Stomach smooth muscle (tissue), 2 donors: ENCODE measurements at regions not wholly inside any gene's neighbourhood (a gene's known extent, or its start where the extent isn't known, plus 50 kb on each side); places are given as distances from the start of the nearest gene placed in this dataset.

Experiments
- H3K27ac ChIP-seq: one replicate; pipeline ENCODE4 v1.7.0; 2013; ENCODE audit warnings: mild to moderate bottlenecking, low read length, inconsistent platforms
- H3K27me3 ChIP-seq, 2 donors: one replicate each; pipeline ENCODE4 v1.7.0; 2013; ENCODE audit warnings: low read length in 2 of 2; ENCODE audit not compliant: insufficient read depth in 2 of 2, control insufficient read depth in 1 of 2
- H3K36me3 ChIP-seq, 2 donors: one replicate each; pipeline ENCODE4 v1.7.0; 2013; ENCODE audit warnings: low read length in 2 of 2; ENCODE audit not compliant: control insufficient read depth in 2 of 2, insufficient read depth in 2 of 2
- H3K4me1 ChIP-seq: one replicate; pipeline ENCODE4 v1.7.0; 2013; ENCODE audit warnings: low read length; ENCODE audit not compliant: control insufficient read depth, insufficient read depth
- H3K4me3 ChIP-seq, 2 donors: one replicate each; pipeline ENCODE4 v1.7.0; 2013; ENCODE audit warnings: low read length in 2 of 2
- H3K9ac ChIP-seq, 2 donors: one replicate each; pipeline ENCODE4 v1.7.0; 2013; ENCODE audit warnings: low read length in 2 of 2, mild to moderate bottlenecking in 1 of 2
- H3K9me3 ChIP-seq, 2 donors: one replicate each; pipeline ENCODE4 v1.7.0; 2013; ENCODE audit warnings: low read length in 2 of 2; ENCODE audit not compliant: control insufficient read depth in 2 of 2
- donor health status: healthy.
- donor health status: Pancreatic carcinoma.

DNA sequence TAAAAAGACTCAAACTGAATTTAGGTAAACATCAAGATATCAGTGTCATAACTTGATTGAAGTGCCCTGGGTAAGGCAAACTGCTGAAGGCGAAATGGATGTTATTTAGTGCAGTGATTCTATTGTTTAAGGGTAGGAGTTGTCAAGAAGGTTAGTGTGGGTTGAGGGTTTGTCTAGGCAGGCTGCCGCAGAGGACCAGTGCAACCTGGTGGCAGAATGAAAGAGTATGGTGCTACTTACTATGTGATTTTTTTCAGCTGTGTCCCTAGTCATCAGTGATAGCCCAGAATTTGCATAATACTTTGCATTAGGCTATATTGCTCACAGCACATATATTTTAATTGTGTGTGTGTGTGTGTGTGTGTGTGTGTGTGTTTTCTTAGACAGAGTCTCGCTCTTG is 1127.0 kb downstream of the GALC start:
- H3K27me3 ChIP-seq: no peaks in the 10 kb centered on the region
- H3K9me3 ChIP-seq: no peaks in the 10 kb centered on the region
- no peak overlapping the region for H3K9ac ChIP-seq
- H3K4me1 ChIP-seq: no peaks in the 10 kb centered on the region
- no peak overlapping the region for H3K4me3 ChIP-seq
- no peaks in the 10 kb centered on the region for H3K36me3 ChIP-seq
- no peak overlapping the region for H3K27ac ChIP-seq

- H3K36me3 ChIP-seq: no peaks in the 10 kb centered on the region
- no peaks in the 10 kb centered on the region for H3K9me3 ChIP-seq
- no peak overlapping the region for H3K27ac ChIP-seq
- H3K27me3 ChIP-seq: no peaks in the 10 kb centered on the region
- no peak overlapping the region for H3K9ac ChIP-seq
- H3K4me1 ChIP-seq: no peaks in the 10 kb centered on the region
- no peak overlapping the region for H3K4me3 ChIP-seq
Measured at GRCh38 chr14:86858591-86858990, 1134.4 kb downstream of the GALC start.

GRCh38 chr14:86858031-86858430 is 1135.0 kb downstream of the GALC start:
- H3K27me3 ChIP-seq: no peaks in the 10 kb centered on the region
- H3K4me1 ChIP-seq: no peaks in the 10 kb centered on the region
- H3K9me3 ChIP-seq: no peaks in the 10 kb centered on the region
- no peak overlapping the region for H3K9ac ChIP-seq
- H3K4me3 ChIP-seq: no peak overlapping the region
- H3K27ac ChIP-seq: no peak overlapping the region
- no peaks in the 10 kb centered on the region for H3K36me3 ChIP-seq

DNA sequence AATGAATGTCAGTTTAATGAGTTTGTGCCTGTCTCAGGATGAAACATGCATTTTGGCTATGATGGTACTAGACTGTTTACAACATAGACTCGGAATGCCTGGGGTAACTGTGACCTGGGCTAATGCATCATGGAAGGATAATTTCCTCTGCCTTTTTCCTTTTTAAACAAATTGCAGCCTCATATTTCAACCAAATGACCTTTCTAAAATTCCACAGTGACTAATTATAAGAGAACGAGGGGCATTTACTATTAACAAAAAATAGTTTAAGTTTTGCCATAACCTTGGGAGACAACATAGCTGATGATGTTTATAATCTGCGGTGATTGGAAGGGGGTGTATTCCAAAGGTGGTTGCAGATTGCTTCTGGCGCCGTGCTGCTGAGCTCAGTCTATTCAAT is 1140.5 kb downstream of the GALC start:
- H3K4me3 ChIP-seq: no peak overlapping the region
- no peak overlapping the region for H3K9ac ChIP-seq
- no peaks in the 10 kb centered on the region for H3K27me3 ChIP-seq
- H3K9me3 ChIP-seq: no peaks in the 10 kb centered on the region
- H3K36me3 ChIP-seq: no peaks in the 10 kb centered on the region
- no peak overlapping the region for H3K27ac ChIP-seq
- no peaks in the 10 kb centered on the region for H3K4me1 ChIP-seq

GRCh38 chr14:86847140-86847539 is 1145.8 kb downstream of the GALC start:
- H3K27ac ChIP-seq: no peak overlapping the region
- H3K9me3 ChIP-seq: no peaks in the 10 kb centered on the region
- no peak overlapping the region for H3K4me3 ChIP-seq
- no peak overlapping the region for H3K9ac ChIP-seq
- no peaks in the 10 kb centered on the region for H3K27me3 ChIP-seq
- H3K4me1 ChIP-seq: no peaks in the 10 kb centered on the region
- H3K36me3 ChIP-seq: no peaks in the 10 kb centered on the region

- Histone ChIP-seq H3K4me3 (no peak overlapping the region), H3K9me3 (no peaks in the 10 kb centered on the region), H3K4me1 (no peaks in the 10 kb centered on the region), H3K36me3 (no peaks in the 10 kb centered on the region), H3K27ac (no peak overlapping the region), H3K9ac (no peak overlapping the region), H3K27me3 (no peaks in the 10 kb centered on the region)
Measured at GRCh38 chr14:86838363-86838762, 1154.6 kb downstream of the GALC start.

GRCh38 chr14:86826661-86827060 is 1166.3 kb downstream of the GALC start:
- no peak overlapping the region for H3K9ac ChIP-seq
- no peak overlapping the region for H3K4me3 ChIP-seq
- H3K9me3 ChIP-seq: no peaks in the 10 kb centered on the region
- no peaks in the 10 kb centered on the region for H3K36me3 ChIP-seq
- no peaks in the 10 kb centered on the region for H3K27me3 ChIP-seq
- H3K4me1 ChIP-seq: no peaks in the 10 kb centered on the region
- no peak overlapping the region for H3K27ac ChIP-seq

DNA sequence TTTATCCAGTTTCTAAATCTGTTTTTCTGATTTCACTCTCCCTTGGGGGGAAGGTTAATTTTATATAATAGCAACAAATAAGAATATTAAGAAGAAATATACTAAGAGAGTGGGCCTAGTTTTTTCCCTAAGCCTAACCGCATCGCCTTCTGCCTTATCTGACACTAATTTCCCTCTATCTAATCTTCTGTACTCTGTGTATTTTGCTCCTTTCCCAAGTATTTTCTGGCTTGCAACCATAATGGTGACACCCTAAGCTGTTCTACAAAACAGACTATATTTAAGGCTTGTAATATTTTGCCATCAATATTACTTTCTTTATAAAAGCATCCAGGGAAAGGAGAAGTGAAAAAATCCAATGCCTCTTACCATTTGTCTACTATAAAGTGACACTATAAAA is 1168.8 kb downstream of the GALC start:
- H3K27ac ChIP-seq: no peak overlapping the region
- H3K27me3 ChIP-seq: no peaks in the 10 kb centered on the region
- no peaks in the 10 kb centered on the region for H3K36me3 ChIP-seq
- H3K4me1 ChIP-seq: no peaks in the 10 kb centered on the region
- no peak overlapping the region for H3K9ac ChIP-seq
- no peaks in the 10 kb centered on the region for H3K9me3 ChIP-seq
- H3K4me3 ChIP-seq: no peak overlapping the region

- no peaks in the 10 kb centered on the region for H3K4me1 ChIP-seq
- H3K27ac ChIP-seq: no peak overlapping the region
- no peaks in the 10 kb centered on the region for H3K36me3 ChIP-seq
- no peaks in the 10 kb centered on the region for H3K27me3 ChIP-seq
- H3K9me3 ChIP-seq: no peaks in the 10 kb centered on the region
- no peak overlapping the region for H3K4me3 ChIP-seq
- H3K9ac ChIP-seq: no peak overlapping the region
Measured at GRCh38 chr14:86823581-86823980, 1169.4 kb downstream of the GALC start.

DNA sequence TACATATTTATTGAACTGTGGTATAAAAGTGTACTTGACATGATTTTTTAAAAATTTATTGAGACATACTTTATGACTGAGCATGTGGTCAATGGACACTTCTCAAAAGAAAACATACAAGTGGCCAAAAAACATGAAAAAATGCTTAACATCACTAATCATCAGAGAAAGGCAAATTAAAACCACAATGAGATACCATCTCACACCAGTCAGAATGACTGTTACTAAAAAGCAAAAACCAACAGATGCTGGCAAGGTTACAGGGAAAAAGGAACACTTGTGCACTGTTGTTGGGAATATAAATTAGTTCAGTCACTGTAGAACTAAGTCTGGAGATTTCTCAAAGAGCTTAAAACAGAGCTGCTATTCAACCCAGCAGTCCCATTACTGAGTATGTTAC is 1177.6 kb downstream of the GALC start:
- H3K36me3 ChIP-seq: no peaks in the 10 kb centered on the region
- no peaks in the 10 kb centered on the region for H3K27me3 ChIP-seq
- H3K9me3 ChIP-seq: no peaks in the 10 kb centered on the region
- no peak overlapping the region for H3K9ac ChIP-seq
- no peak overlapping the region for H3K27ac ChIP-seq
- no peaks in the 10 kb centered on the region for H3K4me1 ChIP-seq
- H3K4me3 ChIP-seq: no peak overlapping the region

- Histone ChIP-seq H3K4me1 (no peaks in the 10 kb centered on the region), H3K27me3 (no peaks in the 10 kb centered on the region), H3K36me3 (no peaks in the 10 kb centered on the region), H3K27ac (no peak overlapping the region), H3K9ac (no peak overlapping the region), H3K9me3 (no peaks in the 10 kb centered on the region), H3K4me3 (no peak overlapping the region)
Measured at GRCh38 chr14:86802726-86803125, 1190.3 kb downstream of the GALC start.

DNA sequence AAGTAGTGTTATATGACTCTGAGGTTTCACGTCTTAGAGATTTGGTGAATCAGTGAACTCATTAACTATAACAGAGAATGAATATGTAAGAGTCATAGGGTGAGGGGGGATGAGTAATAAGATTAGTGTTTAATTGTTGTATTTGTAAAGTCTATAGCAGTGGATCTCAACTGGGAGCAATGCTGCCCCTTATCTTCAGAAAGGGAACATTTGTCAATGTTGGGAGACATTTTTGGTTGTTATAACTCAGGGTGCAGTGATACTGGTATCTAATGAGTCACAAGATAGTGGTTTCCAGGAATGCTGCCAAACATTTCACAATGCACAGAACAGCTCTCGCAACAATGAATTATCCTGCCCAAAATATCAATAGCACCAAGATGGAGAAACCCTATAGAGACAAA is 1193.7 kb downstream of the GALC start:
- Histone ChIP-seq H3K9me3 (no peaks in the 10 kb centered on the region), H3K9ac (no peak overlapping the region), H3K4me1 (no peaks in the 10 kb centered on the region), H3K4me3 (no peak overlapping the region), H3K27ac (no peak overlapping the region), H3K27me3 (no peaks in the 10 kb centered on the region), H3K36me3 (no peaks in the 10 kb centered on the region)
